LNCaP clone FGC (cell line): ENCODE measurements at regions not wholly inside any gene's neighbourhood (a gene's known extent, or its start where the extent isn't known, plus 50 kb on each side); places are given as distances from the start of the nearest gene placed in this dataset.

Experiments
- DNase-seq: peaks from one replicate; pipeline ENCODE4 v3.0.0-alpha.2; 2011; ENCODE audit warnings: low read depth
- H3K4me3 ChIP-seq: 2 replicates; pipeline ENCODE4 v1.5.1; 2011; ENCODE audit warnings: mild to moderate bottlenecking, low read depth, low read length, control low read depth
- CTCF ChIP-seq: IDR thresholded peaks from 2 replicates; pipeline ENCODE4 v1.5.1; 2012; ENCODE audit warnings: mild to moderate bottlenecking; ENCODE audit not compliant: control insufficient read depth, insufficient read depth; ENCODE audit errors: extremely low read depth

- no peak overlapping the region for H3K4me3 ChIP-seq
- no peak for TF ChIP-seq CTCF
- DNase-seq: no peak
Measured at GRCh38 chr1:82171955-82172354, 371.2 kb downstream of the ADGRL2 start.

- DNase-seq: no peak
- no peak overlapping the region for H3K4me3 ChIP-seq
- TF ChIP-seq CTCF: no peak
Measured at GRCh38 chr1:82168482-82168881, 367.7 kb downstream of the ADGRL2 start.

GRCh38 chr1:82165304-82165703 lies 364.6 kb downstream of the ADGRL2 start:
- DNase-seq: no peak
- no peak overlapping the region for H3K4me3 ChIP-seq
- TF ChIP-seq CTCF: no peak

- H3K4me3 ChIP-seq: no peak overlapping the region
- DNase-seq: peak; percentile 3
- TF ChIP-seq CTCF: no peak
Measured at GRCh38 chr1:82162486-82163420, 362.0 kb downstream of the ADGRL2 start.

GRCh38 chr1:82161700-82162141 lies 361.0 kb downstream of the ADGRL2 start:
- no peak for TF ChIP-seq CTCF
- peak; percentile 34 for DNase-seq
- H3K4me3 ChIP-seq: no peak overlapping the region

GRCh38 chr1:82160903-82161302 lies 360.2 kb downstream of the ADGRL2 start:
- H3K4me3 ChIP-seq: no peak overlapping the region
- no peak for TF ChIP-seq CTCF
- DNase-seq: no peak
